ENCODE measurements at regions not wholly inside any gene's neighbourhood (a gene's known extent, or its start where the extent isn't known, plus 50 kb on each side); places are given as distances from the start of the nearest gene placed in this dataset.

DNA sequence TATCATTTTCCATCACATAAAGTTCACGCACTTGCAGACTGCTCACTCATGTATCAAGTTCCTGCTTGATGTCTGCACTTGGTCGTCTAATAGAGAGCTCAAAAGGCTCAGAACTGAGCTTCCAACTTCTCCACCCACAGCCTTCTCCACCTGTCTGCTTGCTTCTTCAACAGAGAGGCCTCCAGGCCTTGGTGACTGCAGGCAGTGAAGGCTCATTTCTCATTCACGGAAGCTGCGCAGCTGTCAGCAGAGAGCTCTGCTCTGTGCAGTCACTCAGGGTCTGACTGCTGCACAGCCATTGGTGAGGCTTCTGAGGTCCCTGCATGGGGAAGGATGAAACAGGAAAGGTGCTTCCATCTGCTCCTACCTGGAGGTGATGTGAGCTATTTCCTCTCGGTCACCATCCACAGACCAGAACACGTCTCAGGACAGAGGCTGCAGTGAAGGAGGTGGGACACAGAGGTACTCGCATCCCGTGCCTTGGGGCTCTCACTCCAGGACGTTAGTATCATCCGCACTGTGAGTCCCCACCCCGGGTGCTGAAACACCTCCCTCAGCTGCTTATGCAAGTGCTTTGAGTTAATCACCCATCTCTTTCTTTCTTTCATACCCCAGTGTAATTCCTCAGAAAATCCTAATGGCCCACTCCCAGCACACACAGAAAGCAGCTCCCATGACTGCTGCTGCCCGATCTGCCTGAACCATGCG, 126.2 kb downstream of the TMEM18 start:
- Histone ChIP-seq H3K79me2 (ENCODE audit: insufficient read depth, low read length) (no peaks in the 10 kb centered on the region), H3K27me3 (ENCODE audit: insufficient read depth, low read length) (no peaks in the 10 kb centered on the region), H4K20me1 (ENCODE audit: insufficient read depth, low read length) (no peaks in the 10 kb centered on the region), H3K9ac (ENCODE audit: low read length) (no peak overlapping the region), H3K36me3 (ENCODE audit: insufficient read depth, low read length) (no peaks in the 10 kb centered on the region), H2AFZ (ENCODE audit: low read depth, low read length) (no peak overlapping the region), H3K27ac (ENCODE audit: low read depth, low read length) (no peak overlapping the region), H3K9me3 (ENCODE audit: insufficient read depth, low read depth, low read length) (no peaks in the 10 kb centered on the region), H3K4me3 (ENCODE audit: insufficient read depth, low read depth, low read length) (no peak overlapping the region), H3K4me1 (ENCODE audit: insufficient read depth, low read length) (no peaks in the 10 kb centered on the region), H3K4me2 (ENCODE audit: low read length) (no peak overlapping the region)
- Mint-ChIP-seq H3K4me1 (ENCODE audit: low read depth, unreplicated experiment) (no peaks in the 10 kb centered on the region), H3K4me3 (ENCODE audit: unreplicated experiment) (no peak overlapping the region), H3K27me3 (ENCODE audit: low read depth, unreplicated experiment) (peaks cover 41% of the 10 kb centered on the region), H3K27ac (ENCODE audit: unreplicated experiment) (no peak overlapping the region), H3K36me3 (ENCODE audit: low read depth, unreplicated experiment) (no peaks in the 10 kb centered on the region), H3K9me3 (ENCODE audit: unreplicated experiment) (no peaks in the 10 kb centered on the region)
- FAIRE-seq = no peak
- TF ChIP-seq EZH2 (IDR thresholded peaks at IDR 0.05; ENCODE audit: insufficient read depth, low read length) (no peak), CTCF (IDR thresholded peaks at IDR 0.05; ENCODE audit: insufficient read depth, low read depth, low read length) (no peak)
- DNase-seq (ENCODE audit: low read depth) = no peak

GRCh38 chr2:545711-546650, 131.2 kb downstream of the TMEM18 start:
- H2AFZ ChIP-seq (ENCODE audit: low read depth, low read length) = no peak overlapping the region
- no peaks in the 10 kb centered on the region for H3K9me3 ChIP-seq (ENCODE audit: insufficient read depth, low read depth, low read length)
- FAIRE-seq (no peak), DNase-seq (ENCODE audit: low read depth) (no peak)
- no peak overlapping the region for H3K4me2 ChIP-seq (ENCODE audit: low read length)
- H3K4me1 Mint-ChIP-seq (ENCODE audit: low read depth, unreplicated experiment) = no peaks in the 10 kb centered on the region
- no peaks in the 10 kb centered on the region for H3K27me3 ChIP-seq (ENCODE audit: insufficient read depth, low read length)
- H3K27ac Mint-ChIP-seq (ENCODE audit: unreplicated experiment) = no peak overlapping the region
- H3K36me3 ChIP-seq (ENCODE audit: insufficient read depth, low read length) = no peaks in the 10 kb centered on the region
- no peaks in the 10 kb centered on the region for H4K20me1 ChIP-seq (ENCODE audit: insufficient read depth, low read length)
- H3K9me3 Mint-ChIP-seq (ENCODE audit: unreplicated experiment) = no peaks in the 10 kb centered on the region
- H3K79me2 ChIP-seq (ENCODE audit: insufficient read depth, low read length) = no peaks in the 10 kb centered on the region
- TF ChIP-seq EZH2 (IDR thresholded peaks at IDR 0.05; ENCODE audit: insufficient read depth, low read length) = no peak
- no peak for TF ChIP-seq CTCF (IDR thresholded peaks at IDR 0.05; ENCODE audit: insufficient read depth, low read depth, low read length)
- peaks cover 26% of the 10 kb centered on the region for H3K27me3 Mint-ChIP-seq (ENCODE audit: low read depth, unreplicated experiment)
- H3K4me1 ChIP-seq (ENCODE audit: insufficient read depth, low read length) = no peaks in the 10 kb centered on the region
- H3K4me3 ChIP-seq (ENCODE audit: insufficient read depth, low read depth, low read length) = no peak overlapping the region
- H3K27ac ChIP-seq (ENCODE audit: low read depth, low read length) = no peak overlapping the region
- no peak overlapping the region for H3K4me3 Mint-ChIP-seq (ENCODE audit: unreplicated experiment)
- H3K9ac ChIP-seq (ENCODE audit: low read length) = no peak overlapping the region
- no peaks in the 10 kb centered on the region for H3K36me3 Mint-ChIP-seq (ENCODE audit: low read depth, unreplicated experiment)

Measured in astrocyte (in vitro differentiated cells and primary cell).